ENCODE measurements at regions not wholly inside any gene's neighbourhood (a gene's known extent, or its start where the extent isn't known, plus 50 kb on each side); places are given as distances from the start of the nearest gene placed in this dataset.
A peak's percentile ranks its signal among the peaks of the same experiment; 100 is the strongest.

- ChIA-PET POLR2A (ENCODE audit: unreplicated experiment) (no interaction called here), CTCF (no interaction called here)
- Histone ChIP-seq H3K27me3 (ENCODE audit: control insufficient read depth, insufficient read depth, low read length) (no peaks in the 10 kb centered on the region; the same call in 1 of the 2 replicates), H2BK5ac (ENCODE audit: low read depth, low read length, poor library complexity, severe bottlenecking) (no peak overlapping the region), H2AK9ac (replicated peaks; ENCODE audit: low read depth, low read length, poor library complexity) (no peak overlapping the region), H3K9ac (ENCODE audit: low read depth, low read length) (no peak overlapping the region), H3K14ac (replicated peaks; ENCODE audit: low read depth, low read length) (0 out of 2 replicates have a peak overlapping the region, but pooled peaks have one; percentile 25), H3K56ac (ENCODE audit: extremely low read depth, insufficient read depth, low read length) (no peak overlapping the region), H2BK120ac (ENCODE audit: low read depth, low read length) (peak overlapping the region; percentile 32; the same call in 1 of the 2 replicates), H3K27ac (ENCODE audit: insufficient read depth, low read length) (no peak overlapping the region), H2BK15ac (ENCODE audit: low read depth, low read length) (no peak overlapping the region; the same call in 2 of the 3 replicates), H3K4me1 (ENCODE audit: control insufficient read depth, insufficient read depth, low read length) (peaks cover 15% of the 10 kb centered on the region), H2BK20ac (ENCODE audit: low read depth, low read length) (peak overlapping the region; percentile 51; the same call in 1 of the 2 replicates), H4K8ac (ENCODE audit: low read depth in 2 of 2, low read length in 2 of 2) (no peak overlapping the region), H3K4ac (ENCODE audit: low read depth, low read length) (no peak overlapping the region), H2AFZ (replicated peaks; ENCODE audit: low read length, poor library complexity) (no peak overlapping the region), H3K9me1 (ENCODE audit: insufficient read depth, low read length) (peaks cover 19% of the 10 kb centered on the region), H3K4me2 (ENCODE audit: low read depth, low read length) (no peak overlapping the region), H2AK5ac (ENCODE audit: low read depth, low read length) (no peak overlapping the region), H3K23ac (ENCODE audit: low read depth, low read length) (no peak overlapping the region), H4K91ac (ENCODE audit: insufficient read depth, low read depth, low read length) (no peak overlapping the region), H4K5ac (ENCODE audit: low read depth, low read length) (no peak overlapping the region), H3K18ac (ENCODE audit: low read depth, low read length) (no peak overlapping the region), H3K9me3 (ENCODE audit: control insufficient read depth, insufficient read depth, low read length) (no peaks in the 10 kb centered on the region), H3K79me1 (ENCODE audit: low read depth in 1 of 2, low read length in 2 of 2) (no peaks in the 10 kb centered on the region), H3K36me3 (ENCODE audit: control insufficient read depth, insufficient read depth, low read length) (no peaks in the 10 kb centered on the region), H3K4me3 (ENCODE audit: insufficient read depth, low read depth, low read length) (no peak overlapping the region), H4K20me1 (ENCODE audit: insufficient read depth, low read length) (no peaks in the 10 kb centered on the region)
- WGBS, 2 experiments (ENCODE audit: extremely low coverage in 2 of 2, insufficient read length in 1 of 2): no CpG with 5 or more reads among the region's 2 CpGs
- dilution Hi-C loops (cut with HindIII; ENCODE audit: low sequenced_read_pairs, unreplicated experiment): no loop called here
- intact Hi-C loops (cut with micrococcal nuclease): loop anchor here (5.0 to 10.0 kb wide), 2 partner anchors 189 to 307 kb away; partner anchors contain the start of gene JAG1
- DNase-seq: no peak
- in situ Hi-C loops (cut with MboI; ENCODE audit: low sequenced_read_pairs): no loop called here
- BruUV-seq (replicated peaks): no TSS peak
- TF ChIP-seq RFX5 (IDR thresholded peaks at IDR 0.05; ENCODE audit: low read depth, low read length): no peak
- no peak for TF ChIP-seq RAD21 (IDR thresholded peaks at IDR 0.05; ENCODE audit: low read length)
- no peak for TF ChIP-seq NFE2L2 (IDR thresholded peaks at IDR 0.05; ENCODE audit: low read depth, low read length)
- no peak for TF ChIP-seq FOS (IDR thresholded peaks at IDR 0.05; ENCODE audit: low read depth, low read length)
- TF ChIP-seq BHLHE40 (IDR thresholded peaks at IDR 0.05; ENCODE audit: low read depth, low read length): no peak
- TF ChIP-seq MAZ (IDR thresholded peaks at IDR 0.05; ENCODE audit: borderline replicate concordance, low read depth, low read length): no peak
- no peak for TF ChIP-seq USF2 (IDR thresholded peaks at IDR 0.05; ENCODE audit: low read depth, low read length)
- TF ChIP-seq SMC3 (IDR thresholded peaks at IDR 0.05; ENCODE audit: low read depth, low read length): no peak
- TF ChIP-seq MAFK (IDR thresholded peaks at IDR 0.05; ENCODE audit: low read depth, low read length): no peak
- no peak for TF ChIP-seq MXI1 (IDR thresholded peaks at IDR 0.05; ENCODE audit: borderline replicate concordance, low read depth, low read length)
- TF ChIP-seq ELK1 (IDR thresholded peaks at IDR 0.05; ENCODE audit: borderline replicate concordance, low read depth, low read length): no peak
- TF ChIP-seq CTCF (conservative IDR thresholded peaks at IDR 0.05; ENCODE audit: low read depth, low read length): no peak
- no peak for TF ChIP-seq CEBPB (IDR thresholded peaks at IDR 0.05; ENCODE audit: low read depth, low read length)
- no peak for TF ChIP-seq POLR2A (IDR thresholded peaks at IDR 0.05; ENCODE audit: low read depth, low read length)
- TF ChIP-seq RCOR1 (IDR thresholded peaks at IDR 0.05; ENCODE audit: insufficient replicate concordance, low read length): no peak
- no peak for TF ChIP-seq CHD1 (IDR thresholded peaks at IDR 0.05; ENCODE audit: low read depth, low read length)
- ATAC-seq (ENCODE audit: low read depth): no peak
Measured at GRCh38 chr20:10861619-10862018, 187.8 kb upstream of the JAG1 start.
